ENCODE measurements at regions not wholly inside any gene's neighbourhood (a gene's known extent, or its start where the extent isn't known, plus 50 kb on each side); places are given as distances from the start of the nearest gene placed in this dataset.

GRCh38 chr1:70805641-70806040, 242.0 kb downstream of the PTGER3 start:
- Histone ChIP-seq H4K20me1 (ENCODE audit: low read depth) (no peaks in the 10 kb centered on the region), H3K4me3 (no peak overlapping the region), H3F3A (ENCODE audit: low read depth) (no peaks in the 10 kb centered on the region), H3K27ac (no peak overlapping the region), H3K9ac (no peak overlapping the region), H3K4me1 (no peaks in the 10 kb centered on the region), H3K9me3 (ENCODE audit: low read depth) (no peaks in the 10 kb centered on the region), H3K79me2 (ENCODE audit: low read depth) (no peaks in the 10 kb centered on the region), H3K27me3 (no peaks in the 10 kb centered on the region), H3K36me3 (no peaks in the 10 kb centered on the region), H2AFZ (replicated peaks) (no peak overlapping the region), H3K4me2 (no peak overlapping the region)
- H3K27me3 Mint-ChIP-seq (ENCODE audit: insufficient read depth, low read depth) = no peaks in the 10 kb centered on the region
- TF ChIP-seq CTCF (IDR thresholded peaks at IDR 0.05) = no peak
- TF ChIP-seq EZH2 (IDR thresholded peaks at IDR 0.05) = no peak
- TF ChIP-seq EZH2phosphoT487 (IDR thresholded peaks at IDR 0.05) = no peak
- H3K9me3 Mint-ChIP-seq = peaks cover 2% of the 10 kb centered on the region
- DNase-seq (ENCODE audit: low spot score) = no peak
- H3K27ac Mint-ChIP-seq = no peak overlapping the region
- H3K4me3 Mint-ChIP-seq = no peak overlapping the region
- no peaks in the 10 kb centered on the region for H3K36me3 Mint-ChIP-seq
- peaks cover 3% of the 10 kb centered on the region for H3K4me1 Mint-ChIP-seq

GRCh38 chr1:70807088-70807664, 240.4 kb downstream of the PTGER3 start:
- Histone ChIP-seq H3F3A (ENCODE audit: low read depth) (no peaks in the 10 kb centered on the region), H4K20me1 (ENCODE audit: low read depth) (no peaks in the 10 kb centered on the region), H3K9me3 (ENCODE audit: low read depth) (no peaks in the 10 kb centered on the region), H3K36me3 (no peaks in the 10 kb centered on the region), H3K4me2 (no peak overlapping the region), H3K79me2 (ENCODE audit: low read depth) (no peaks in the 10 kb centered on the region), H3K9ac (no peak overlapping the region), H2AFZ (replicated peaks) (no peak overlapping the region), H3K27me3 (no peaks in the 10 kb centered on the region), H3K27ac (no peak overlapping the region), H3K4me1 (no peaks in the 10 kb centered on the region), H3K4me3 (no peak overlapping the region)
- Mint-ChIP-seq H3K9me3 (peaks cover 2% of the 10 kb centered on the region), H3K27me3 (ENCODE audit: insufficient read depth, low read depth) (no peaks in the 10 kb centered on the region), H3K27ac (no peak overlapping the region), H3K4me3 (no peak overlapping the region), H3K4me1 (peaks cover 3% of the 10 kb centered on the region), H3K36me3 (no peaks in the 10 kb centered on the region)
- DNase-seq (ENCODE audit: low spot score) = no peak
- TF ChIP-seq EZH2phosphoT487 (IDR thresholded peaks at IDR 0.05) (no peak), CTCF (IDR thresholded peaks at IDR 0.05) (no peak), EZH2 (IDR thresholded peaks at IDR 0.05) (no peak)

GRCh38 chr1:70809069-70809468, 238.5 kb downstream of the PTGER3 start:
- Histone ChIP-seq H2AFZ (replicated peaks) (no peak overlapping the region), H3K27me3 (no peaks in the 10 kb centered on the region), H3K4me2 (no peak overlapping the region), H3K4me1 (no peaks in the 10 kb centered on the region), H3F3A (ENCODE audit: low read depth) (no peaks in the 10 kb centered on the region), H3K9me3 (ENCODE audit: low read depth) (no peaks in the 10 kb centered on the region), H3K27ac (no peak overlapping the region), H3K36me3 (no peaks in the 10 kb centered on the region), H4K20me1 (ENCODE audit: low read depth) (no peaks in the 10 kb centered on the region), H3K9ac (no peak overlapping the region), H3K79me2 (ENCODE audit: low read depth) (no peaks in the 10 kb centered on the region), H3K4me3 (no peak overlapping the region)
- Mint-ChIP-seq H3K36me3 (no peaks in the 10 kb centered on the region), H3K4me1 (peaks cover 3% of the 10 kb centered on the region), H3K9me3 (peaks cover 2% of the 10 kb centered on the region), H3K4me3 (no peak overlapping the region), H3K27me3 (ENCODE audit: insufficient read depth, low read depth) (peaks cover 3% of the 10 kb centered on the region), H3K27ac (no peak overlapping the region)
- TF ChIP-seq EZH2phosphoT487 (IDR thresholded peaks at IDR 0.05) (no peak), EZH2 (IDR thresholded peaks at IDR 0.05) (no peak), CTCF (IDR thresholded peaks at IDR 0.05) (no peak)
- DNase-seq (ENCODE audit: low spot score) = no peak
